HEK293 (cell line): ENCODE measurements at regions not wholly inside any gene's neighbourhood (a gene's known extent, or its start where the extent isn't known, plus 50 kb on each side); places are given as distances from the start of the nearest gene placed in this dataset.

Source experiments
- CTCF ChIA-PET: fragments of 350-600 bp; formaldehyde crosslinking; extraction: SDS; loops from one replicate; lab custom pipeline; 2021; ENCODE audit warnings: antibody characterized with exemption; lab: Yijun Ruan, JAX
- POLR2A ChIA-PET: fragments of 300-600 bp; formaldehyde crosslinking; extraction: SDS; loops from one replicate; lab custom pipeline; 2020; ENCODE audit warnings: antibody characterized with exemption, inconsistent platforms; lab: Yijun Ruan, JAX
- H3K27ac ChIP-seq: fragments of 200-500 bp; sonication (Bioruptor generic); 2 replicates; pipeline ENCODE4 v1.5.1; 2014; ENCODE audit warnings: low read depth, low read length, control low read depth, inconsistent platforms; ENCODE audit errors: extremely low read depth
- H3K36me3 ChIP-seq, 2 experiments: fragments of 200-500 bp in 1 of 2; sonication (Bioruptor generic) in 1 of 2; 1 replicate in 1 of 2; 2 replicates in 1 of 2; pipeline ENCODE4 v1.5.1; 2014 to 2017; ENCODE audit warnings: inconsistent platforms in 2 of 2, low read length in 2 of 2; ENCODE audit not compliant: control insufficient read depth in 2 of 2, insufficient read depth in 1 of 2
- H3K4me1 ChIP-seq: fragments of 200-500 bp; sonication (Bioruptor generic); 2 replicates; pipeline ENCODE4 v1.5.1; 2014; ENCODE audit warnings: mild to moderate bottlenecking, low read length, inconsistent platforms; ENCODE audit not compliant: control insufficient read depth, insufficient read depth
- H3K4me3 ChIP-seq: 2 replicates; pipeline ENCODE4 v1.5.1; 2011; ENCODE audit warnings: low read depth, mild to moderate bottlenecking, control low read depth, low read length, moderate library complexity
- H3K9me3 ChIP-seq: fragments of 200-500 bp; sonication (Bioruptor generic); 2 replicates; pipeline ENCODE4 v1.5.1; 2014; ENCODE audit warnings: low read depth, low read length, inconsistent platforms; ENCODE audit not compliant: control insufficient read depth, insufficient read depth
- BCL11A ChIP-seq: fragments of 450-650 bp; formaldehyde crosslinking; IDR thresholded peaks from 2 replicates; pipeline ENCODE4 v1.5.1; 2016; ENCODE audit warnings: low read depth, missing biosample characterization, missing genetic modification characterization
- EGR2 ChIP-seq: fragments of 450-650 bp; formaldehyde crosslinking; IDR thresholded peaks from 2 replicates; pipeline ENCODE4 v1.5.1; 2016; ENCODE audit warnings: low read depth, missing biosample characterization, missing genetic modification characterization
- FEZF1 ChIP-seq: fragments of 450-650 bp; formaldehyde crosslinking; IDR thresholded peaks from 2 replicates; pipeline ENCODE4 v1.5.1; 2016; ENCODE audit warnings: missing biosample characterization, missing genetic modification characterization
- IKZF3 ChIP-seq: fragments of 450-650 bp; IDR thresholded peaks from 2 replicates; pipeline ENCODE4 v1.5.0; 2018; ENCODE audit warnings: missing biosample characterization, mild to moderate bottlenecking, missing genetic modification characterization, moderate library complexity
- MZF1 ChIP-seq: fragments of 450-650 bp; formaldehyde crosslinking; IDR thresholded peaks from 2 replicates; pipeline ENCODE4 v1.5.1; 2017; ENCODE audit warnings: missing biosample characterization, missing genetic modification characterization, borderline replicate concordance
- OSR2 ChIP-seq: fragments of 450-650 bp; formaldehyde crosslinking; IDR thresholded peaks from 2 replicates; pipeline ENCODE4 v1.5.1; 2016; ENCODE audit warnings: missing biosample characterization, missing genetic modification characterization
- RBAK ChIP-seq: fragments of 450-650 bp; formaldehyde crosslinking; IDR thresholded peaks from 2 replicates; pipeline ENCODE4 v1.5.1; 2016; ENCODE audit warnings: missing biosample characterization, missing genetic modification characterization
- SCRT1 ChIP-seq: fragments of 450-650 bp; formaldehyde crosslinking; IDR thresholded peaks from 2 replicates; pipeline ENCODE4 v1.5.1; 2016; ENCODE audit warnings: missing biosample characterization, missing genetic modification characterization, borderline replicate concordance
- YY2 ChIP-seq: fragments of 450-650 bp; formaldehyde crosslinking; IDR thresholded peaks from 2 replicates; pipeline ENCODE4 v1.5.1; 2016; ENCODE audit warnings: missing biosample characterization, missing genetic modification characterization
- ZBTB1 ChIP-seq: fragments of 450-650 bp; formaldehyde crosslinking; IDR thresholded peaks from 2 replicates; pipeline ENCODE4 v1.5.1; 2016; ENCODE audit warnings: missing biosample characterization, missing genetic modification characterization
- ZBTB17 ChIP-seq: fragments of 450-650 bp; formaldehyde crosslinking; IDR thresholded peaks from 2 replicates; pipeline ENCODE4 v1.5.1; 2016; ENCODE audit warnings: missing biosample characterization, missing genetic modification characterization
- ZNF174 ChIP-seq: fragments of 450-650 bp; formaldehyde crosslinking; IDR thresholded peaks from 2 replicates; pipeline ENCODE4 v1.5.0; 2017; ENCODE audit warnings: missing biosample characterization, mild to moderate bottlenecking, missing genetic modification characterization
- ZNF175 ChIP-seq: fragments of 450-650 bp; formaldehyde crosslinking; IDR thresholded peaks from 2 replicates; pipeline ENCODE4 v1.5.1; 2016; ENCODE audit warnings: missing biosample characterization, missing genetic modification characterization
- ZNF26 ChIP-seq: fragments of 450-650 bp; formaldehyde crosslinking; IDR thresholded peaks from 2 replicates; pipeline ENCODE4 v1.5.1; 2016; ENCODE audit warnings: missing biosample characterization, missing genetic modification characterization
- ZNF266 ChIP-seq: fragments of 450-650 bp; formaldehyde crosslinking; IDR thresholded peaks from 2 replicates; pipeline ENCODE4 v1.5.1; 2016; ENCODE audit warnings: missing biosample characterization, missing genetic modification characterization, low read depth
- ZNF302 ChIP-seq: fragments of 450-650 bp; formaldehyde crosslinking; IDR thresholded peaks from 2 replicates; pipeline ENCODE4 v1.5.1; 2016; ENCODE audit warnings: missing biosample characterization, missing genetic modification characterization, low read depth
- ZNF514 ChIP-seq: fragments of 450-650 bp; formaldehyde crosslinking; IDR thresholded peaks from 2 replicates; pipeline ENCODE4 v1.5.1; 2016; ENCODE audit warnings: missing biosample characterization, missing genetic modification characterization
- ZNF549 ChIP-seq: fragments of 450-650 bp; IDR thresholded peaks from 2 replicates; pipeline ENCODE4 v1.5.1; 2018; ENCODE audit warnings: missing biosample characterization, missing genetic modification characterization, mild to moderate bottlenecking, inconsistent platforms, moderate library complexity
- ZNF560 ChIP-seq: fragments of 450-650 bp; formaldehyde crosslinking; IDR thresholded peaks from 2 replicates; pipeline ENCODE4 v1.5.1; 2017; ENCODE audit warnings: missing biosample characterization, missing genetic modification characterization, borderline replicate concordance
- ZNF571 ChIP-seq: fragments of 450-650 bp; formaldehyde crosslinking; IDR thresholded peaks from 2 replicates; pipeline ENCODE4 v1.5.0; 2017; ENCODE audit warnings: missing biosample characterization, missing genetic modification characterization
- ZNF670 ChIP-seq: fragments of 450-650 bp; formaldehyde crosslinking; IDR thresholded peaks from 2 replicates; pipeline ENCODE4 v1.5.1; 2016; ENCODE audit warnings: missing biosample characterization, missing genetic modification characterization, low read depth
- ZNF777 ChIP-seq: fragments of 450-650 bp; formaldehyde crosslinking; IDR thresholded peaks from 2 replicates; pipeline ENCODE4 v1.5.1; 2017; ENCODE audit warnings: missing biosample characterization, missing genetic modification characterization, borderline replicate concordance
- ZNF843 ChIP-seq: fragments of 450-650 bp; formaldehyde crosslinking; IDR thresholded peaks from 2 replicates; pipeline ENCODE4 v1.5.1; 2016; ENCODE audit warnings: missing biosample characterization, missing genetic modification characterization
- TF ChIP-seq, protein P1 (sequence below): fragments of 450-650 bp; formaldehyde crosslinking; IDR thresholded peaks from 2 replicates; pipeline ENCODE4 v1.5.1; 2017; ENCODE audit warnings: missing biosample characterization, missing genetic modification characterization
- TF ChIP-seq, protein P2 (sequence below): fragments of 450-650 bp; formaldehyde crosslinking; IDR thresholded peaks from 2 replicates; pipeline ENCODE4 v1.5.1; 2016; ENCODE audit warnings: missing biosample characterization, missing genetic modification characterization
- TF ChIP-seq, protein P3 (sequence below): fragments of 450-650 bp; formaldehyde crosslinking; IDR thresholded peaks from 2 replicates; pipeline ENCODE4 v1.5.1; 2016; ENCODE audit warnings: missing biosample characterization, missing genetic modification characterization
- TF ChIP-seq, protein P4 (sequence below): fragments of 450-650 bp; formaldehyde crosslinking; IDR thresholded peaks from 2 replicates; pipeline ENCODE4 v1.5.1; 2016; ENCODE audit warnings: missing biosample characterization, missing genetic modification characterization

GRCh38 chr7:12467837-12468236 lies 64.2 kb upstream of the VWDE start (continued):
- TF ChIP-seq, protein P1, sequence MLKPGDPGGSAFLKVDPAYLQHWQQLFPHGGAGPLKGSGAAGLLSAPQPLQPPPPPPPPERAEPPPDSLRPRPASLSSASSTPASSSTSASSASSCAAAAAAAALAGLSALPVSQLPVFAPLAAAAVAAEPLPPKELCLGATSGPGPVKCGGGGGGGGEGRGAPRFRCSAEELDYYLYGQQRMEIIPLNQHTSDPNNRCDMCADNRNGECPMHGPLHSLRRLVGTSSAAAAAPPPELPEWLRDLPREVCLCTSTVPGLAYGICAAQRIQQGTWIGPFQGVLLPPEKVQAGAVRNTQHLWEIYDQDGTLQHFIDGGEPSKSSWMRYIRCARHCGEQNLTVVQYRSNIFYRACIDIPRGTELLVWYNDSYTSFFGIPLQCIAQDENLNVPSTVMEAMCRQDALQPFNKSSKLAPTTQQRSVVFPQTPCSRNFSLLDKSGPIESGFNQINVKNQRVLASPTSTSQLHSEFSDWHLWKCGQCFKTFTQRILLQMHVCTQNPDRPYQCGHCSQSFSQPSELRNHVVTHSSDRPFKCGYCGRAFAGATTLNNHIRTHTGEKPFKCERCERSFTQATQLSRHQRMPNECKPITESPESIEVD: no peak

DNA sequence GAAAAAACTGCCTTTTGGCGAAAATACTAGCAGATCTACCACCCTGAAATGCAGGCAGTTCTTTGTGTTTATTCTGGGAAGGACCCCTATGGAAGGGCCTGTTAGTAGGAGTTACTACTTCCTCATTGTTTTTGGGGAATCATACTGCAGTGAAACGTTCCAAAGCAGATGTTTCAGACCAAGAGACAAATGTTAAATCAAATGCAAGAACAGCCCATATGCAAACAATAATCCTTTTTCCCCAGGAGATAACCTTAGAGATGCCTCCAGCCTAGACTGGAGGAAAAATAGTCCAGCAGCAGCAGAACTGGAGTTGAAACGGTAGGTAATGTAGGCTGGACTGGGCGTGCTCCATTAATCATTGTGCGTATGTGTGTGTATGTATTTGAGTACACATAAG lies 65.9 kb upstream of the VWDE start:
- POLR2A ChIA-PET: no interaction called here
- CTCF ChIA-PET: interaction anchor here (3.6 kb wide), 1 partner anchor 11 kb away, joined by 32 read pairs; no protein-coding TSS in a partner anchor
- no peak overlapping the region for H3K4me3 ChIP-seq
- no peaks in the 10 kb centered on the region for H3K9me3 ChIP-seq
- no peaks in the 10 kb centered on the region for H3K4me1 ChIP-seq
- no peak overlapping the region for H3K27ac ChIP-seq
- no peaks in the 10 kb centered on the region for H3K36me3 ChIP-seq
- TF ChIP-seq, protein P2, sequence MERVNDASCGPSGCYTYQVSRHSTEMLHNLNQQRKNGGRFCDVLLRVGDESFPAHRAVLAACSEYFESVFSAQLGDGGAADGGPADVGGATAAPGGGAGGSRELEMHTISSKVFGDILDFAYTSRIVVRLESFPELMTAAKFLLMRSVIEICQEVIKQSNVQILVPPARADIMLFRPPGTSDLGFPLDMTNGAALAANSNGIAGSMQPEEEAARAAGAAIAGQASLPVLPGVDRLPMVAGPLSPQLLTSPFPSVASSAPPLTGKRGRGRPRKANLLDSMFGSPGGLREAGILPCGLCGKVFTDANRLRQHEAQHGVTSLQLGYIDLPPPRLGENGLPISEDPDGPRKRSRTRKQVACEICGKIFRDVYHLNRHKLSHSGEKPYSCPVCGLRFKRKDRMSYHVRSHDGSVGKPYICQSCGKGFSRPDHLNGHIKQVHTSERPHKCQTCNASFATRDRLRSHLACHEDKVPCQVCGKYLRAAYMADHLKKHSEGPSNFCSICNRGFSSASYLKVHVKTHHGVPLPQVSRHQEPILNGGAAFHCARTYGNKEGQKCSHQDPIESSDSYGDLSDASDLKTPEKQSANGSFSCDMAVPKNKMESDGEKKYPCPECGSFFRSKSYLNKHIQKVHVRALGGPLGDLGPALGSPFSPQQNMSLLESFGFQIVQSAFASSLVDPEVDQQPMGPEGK: no peak
- TF ChIP-seq ZNF266 (tag by site-specific recombination) (no peak), ZNF514 (tag by site-specific recombination) (no peak), ZNF174 (tag by site-specific recombination) (no peak), ZNF175 (tag by site-specific recombination) (no peak), ZNF843 (tag by site-specific recombination) (no peak), ZBTB1 (no peak), BCL11A (tag by site-specific recombination) (no peak), ZNF302 (no peak), ZNF777 (no peak)

DNA sequence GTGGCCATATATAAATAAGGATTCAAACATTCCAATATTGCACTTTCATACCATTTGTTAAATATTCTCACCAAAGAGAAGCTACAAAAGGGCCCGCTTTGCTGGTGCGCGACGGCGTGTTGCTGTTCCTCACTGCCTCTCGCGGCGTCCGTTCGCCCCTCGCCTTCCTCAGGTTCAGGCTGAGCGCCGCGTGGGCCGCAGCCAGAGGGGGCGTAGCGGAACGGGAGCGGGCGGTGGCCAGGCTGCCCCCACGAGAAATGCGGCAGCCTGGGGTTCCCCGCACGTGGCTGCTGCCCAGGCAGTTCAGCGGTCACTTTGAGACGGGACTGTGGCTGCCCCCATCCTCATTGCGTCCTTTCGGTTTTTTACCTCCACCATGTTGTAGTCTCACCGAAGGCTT lies 67.3 kb upstream of the VWDE start:
- Histone ChIP-seq H3K27ac (no peak overlapping the region), H3K36me3 (no peaks in the 10 kb centered on the region), H3K4me1 (no peaks in the 10 kb centered on the region), H3K4me3 (no peak overlapping the region), H3K9me3 (no peaks in the 10 kb centered on the region)
- ChIA-PET POLR2A (no interaction called here), CTCF (interaction anchor here (0.7 to 3.5 kb wide), 4 partner anchors 9 to 21 kb away, joined by 3 to 14 read pairs (median 4); no protein-coding TSS in a partner anchor)
- TF ChIP-seq SCRT1 (tag by site-specific recombination) (no peak), ZBTB17 (tag by site-specific recombination) (no peak), ZNF549 (tag by site-specific recombination) (no peak), EGR2 (tag by site-specific recombination) (no peak), IKZF3 (tag by site-specific recombination) (no peak), FEZF1 (tag by site-specific recombination) (no peak), ZNF26 (tag by site-specific recombination) (no peak), ZNF571 (tag by site-specific recombination) (no peak), ZNF560 (tag by site-specific recombination) (no peak), RBAK (no peak), ZNF174 (tag by site-specific recombination) (no peak), MZF1 (tag by site-specific recombination) (no peak), OSR2 (no peak), YY2 (tag by site-specific recombination) (no peak), ZNF670 (tag by site-specific recombination) (no peak)
- TF ChIP-seq, protein P3, sequence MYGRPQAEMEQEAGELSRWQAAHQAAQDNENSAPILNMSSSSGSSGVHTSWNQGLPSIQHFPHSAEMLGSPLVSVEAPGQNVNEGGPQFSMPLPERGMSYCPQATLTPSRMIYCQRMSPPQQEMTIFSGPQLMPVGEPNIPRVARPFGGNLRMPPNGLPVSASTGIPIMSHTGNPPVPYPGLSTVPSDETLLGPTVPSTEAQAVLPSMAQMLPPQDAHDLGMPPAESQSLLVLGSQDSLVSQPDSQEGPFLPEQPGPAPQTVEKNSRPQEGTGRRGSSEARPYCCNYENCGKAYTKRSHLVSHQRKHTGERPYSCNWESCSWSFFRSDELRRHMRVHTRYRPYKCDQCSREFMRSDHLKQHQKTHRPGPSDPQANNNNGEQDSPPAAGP (tag by site-specific recombination): no peak
- TF ChIP-seq, protein P4, sequence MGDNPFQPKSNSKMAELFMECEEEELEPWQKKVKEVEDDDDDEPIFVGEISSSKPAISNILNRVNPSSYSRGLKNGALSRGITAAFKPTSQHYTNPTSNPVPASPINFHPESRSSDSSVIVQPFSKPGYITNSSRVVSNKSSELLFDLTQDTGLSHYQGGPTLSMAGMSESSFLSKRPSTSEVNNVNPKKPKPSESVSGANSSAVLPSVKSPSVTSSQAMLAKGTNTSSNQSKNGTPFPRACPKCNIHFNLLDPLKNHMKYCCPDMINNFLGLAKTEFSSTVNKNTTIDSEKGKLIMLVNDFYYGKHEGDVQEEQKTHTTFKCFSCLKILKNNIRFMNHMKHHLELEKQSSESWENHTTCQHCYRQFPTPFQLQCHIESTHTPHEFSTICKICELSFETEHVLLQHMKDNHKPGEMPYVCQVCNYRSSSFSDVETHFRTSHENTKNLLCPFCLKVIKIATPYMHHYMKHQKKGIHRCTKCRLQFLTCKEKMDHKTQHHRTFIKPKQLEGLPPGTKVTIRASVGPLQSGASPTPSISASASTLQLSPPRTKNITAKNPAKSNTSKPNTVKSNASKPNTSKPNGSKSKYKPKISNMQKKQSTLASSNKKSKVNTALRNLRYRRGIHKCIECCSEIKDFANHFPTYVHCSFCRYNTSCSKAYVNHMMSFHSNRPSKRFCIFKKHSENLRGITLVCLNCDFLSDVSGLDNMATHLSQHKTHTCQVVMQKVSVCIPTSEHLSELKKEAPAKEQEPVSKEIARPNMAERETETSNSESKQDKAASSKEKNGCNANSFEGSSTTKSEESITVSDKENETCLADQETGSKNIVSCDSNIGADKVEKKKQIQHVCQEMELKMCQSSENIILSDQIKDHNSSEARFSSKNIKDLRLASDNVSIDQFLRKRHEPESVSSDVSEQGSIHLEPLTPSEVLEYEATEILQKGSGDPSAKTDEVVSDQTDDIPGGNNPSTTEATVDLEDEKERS (tag by site-specific recombination): no peak
